ENCODE measurements at regions not wholly inside any gene's neighbourhood (a gene's known extent, or its start where the extent isn't known, plus 50 kb on each side); places are given as distances from the start of the nearest gene placed in this dataset.
"Not testable (repeated sequence)": the region's sequence is repeated elsewhere in the genome, so short reads cannot be mapped to it uniquely, and the experiment has no call there.

DNA sequence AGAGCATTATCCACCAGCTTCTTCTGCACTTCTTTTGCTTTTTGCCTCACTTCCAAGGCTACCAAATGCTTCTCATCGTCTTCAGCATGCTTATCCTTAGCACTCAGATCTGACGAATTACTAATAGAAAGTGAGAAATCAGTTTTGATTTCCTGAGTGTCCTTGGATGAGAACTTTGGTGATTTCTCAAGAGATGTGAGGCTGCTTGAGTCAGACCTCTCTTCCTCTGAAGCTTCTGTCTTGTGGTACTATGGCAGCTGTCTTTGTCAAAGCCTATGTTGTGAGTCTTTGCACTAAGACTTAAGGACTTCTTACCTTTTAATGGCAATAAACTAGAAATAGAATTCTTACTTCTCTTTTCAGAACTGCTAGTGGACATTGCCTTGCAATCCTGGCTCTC, 169.9 kb downstream of the CPE start:
- no peak for DNase-seq

GRCh38 chr4:165553221-165553810, 174.5 kb downstream of the CPE start:
- no peak for DNase-seq

GRCh38 chr4:165555302-165555701, 176.5 kb downstream of the CPE start:
- no peak for DNase-seq

DNA sequence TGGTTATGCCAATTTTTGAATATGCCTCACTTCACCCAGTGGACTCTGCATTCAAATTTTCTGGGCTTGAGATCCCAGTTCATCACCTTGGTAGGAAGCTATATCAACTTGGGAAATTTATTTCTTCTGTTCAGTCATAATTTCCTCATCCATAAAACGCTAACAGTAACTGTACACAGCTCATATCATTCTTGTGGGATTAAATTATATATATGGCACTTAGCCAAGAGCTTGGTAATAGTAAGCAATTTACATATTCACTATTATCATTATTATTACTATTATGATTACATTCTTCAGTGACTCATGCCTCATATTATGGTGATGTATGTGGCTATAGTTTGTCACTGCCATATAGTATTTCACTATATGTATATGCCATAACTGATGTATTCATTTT, 177.6 kb downstream of the CPE start:
- no peak for DNase-seq

- no peak for DNase-seq
These were observed 182.1 kb downstream of the CPE start for GRCh38 chr4:165560941-165561340.

- DNase-seq, result no peak
These were observed 185.0 kb downstream of the CPE start for GRCh38 chr4:165563851-165564250.

DNA sequence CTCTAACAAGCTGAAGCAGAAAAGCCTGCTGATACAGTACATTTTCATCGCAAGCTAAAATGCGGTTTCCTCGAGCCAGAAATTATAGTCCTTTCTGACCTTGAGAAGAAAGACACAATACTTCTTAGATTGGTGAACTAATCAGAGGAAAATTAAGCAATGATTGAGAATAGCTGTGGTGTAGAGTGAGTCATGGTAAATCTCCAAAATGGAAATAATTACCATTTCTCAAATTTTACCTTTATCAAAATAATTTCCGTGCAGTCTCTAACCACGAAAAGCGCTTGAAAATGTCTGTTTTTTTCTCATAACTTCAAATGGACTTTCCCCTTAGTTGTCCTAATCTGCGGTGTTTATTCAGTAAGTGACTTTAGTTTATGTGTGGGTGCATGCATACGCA, 190.2 kb downstream of the CPE start:
- DNase-seq, result no peak

GRCh38 chr4:165571476-165571875, 192.7 kb downstream of the CPE start:
- DNase-seq, result not testable (repeated sequence)

GRCh38 chr4:165580351-165580905, 201.6 kb downstream of the CPE start:
- DNase-seq, result no peak

DNA sequence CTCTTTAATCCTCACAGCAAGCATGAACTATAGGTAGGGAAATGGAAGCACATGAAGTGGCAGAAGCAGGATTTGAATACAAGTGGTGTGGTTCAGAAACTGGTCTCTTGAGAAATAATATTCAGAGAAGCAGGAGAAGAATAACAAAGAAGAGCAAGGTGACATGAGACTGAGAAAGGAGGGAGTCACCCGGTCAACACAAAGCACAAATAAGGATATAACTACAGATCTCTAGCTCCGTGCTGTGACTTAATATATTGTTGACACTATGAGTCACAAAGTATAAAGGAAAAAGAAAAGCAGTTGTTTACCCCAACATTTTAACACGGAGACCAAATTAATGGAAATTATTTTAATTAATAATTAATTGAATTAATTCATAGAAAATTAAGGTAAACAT, 204.5 kb downstream of the CPE start:
- DNase-seq, result no peak

- DNase-seq, result no peak
These were observed 206.1 kb downstream of the CPE start for GRCh38 chr4:165584916-165585315.

GRCh38 chr4:165588534-165589315, 209.9 kb downstream of the CPE start:
- DNase-seq, result no peak

- DNase-seq, result no peak
These were observed 213.6 kb downstream of the CPE start for GRCh38 chr4:165592386-165592785.

- no peak for DNase-seq
These were observed 219.0 kb downstream of the CPE start for GRCh38 chr4:165597581-165598480.

DNA sequence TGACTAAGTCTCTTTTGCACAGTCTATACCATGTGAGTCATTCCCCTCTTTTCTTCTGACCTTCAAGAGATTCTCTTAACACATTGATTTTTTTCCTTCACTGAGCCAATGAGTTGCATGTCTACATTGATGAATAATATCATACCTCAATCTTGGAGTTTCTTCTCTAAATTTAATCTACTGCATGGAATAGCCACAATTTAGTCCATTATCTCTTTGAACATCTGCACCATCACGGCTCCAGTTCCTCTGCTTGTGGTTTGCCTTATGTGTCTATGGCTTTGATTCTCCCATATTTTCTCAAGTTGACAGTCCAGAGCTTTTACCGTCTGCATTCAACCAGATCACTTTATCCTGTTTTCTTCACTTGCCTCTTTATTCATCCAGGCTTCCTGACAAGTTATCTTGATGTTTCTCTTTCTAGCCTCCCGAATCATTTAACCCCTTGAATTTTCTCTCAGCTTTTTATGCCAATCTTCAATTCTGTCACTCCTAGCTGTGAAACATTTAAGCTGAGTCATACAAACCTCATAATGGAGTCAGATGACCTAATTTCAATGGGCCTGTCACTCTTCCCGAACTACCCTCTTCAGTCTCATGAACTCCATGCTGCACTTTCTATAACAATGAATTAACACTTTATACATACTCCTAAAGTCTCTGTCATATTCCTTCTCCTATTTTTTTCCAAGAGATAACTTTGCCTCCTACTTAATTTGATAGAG, 222.3 kb downstream of the CPE start:
- no peak for DNase-seq

- no peak for DNase-seq
These were observed 223.8 kb downstream of the CPE start for GRCh38 chr4:165602621-165603020.

GRCh38 chr4:165604181-165604580, 225.4 kb downstream of the CPE start:
- no peak for DNase-seq

- DNase-seq, result no peak
These were observed 227.0 kb downstream of the CPE start for GRCh38 chr4:165605811-165606210.

GRCh38 chr4:165606465-165607205, 227.8 kb downstream of the CPE start:
- no peak for DNase-seq

GRCh38 chr4:165609653-165610052, 230.8 kb downstream of the CPE start:
- no peak for DNase-seq

- DNase-seq, result peak; percentile 7
These were observed 232.1 kb downstream of the CPE start for GRCh38 chr4:165610679-165611437.

Measured in inflammatory macrophage treated with lipopolysaccharide for 4 hours (primary cell).